Endothelial cell (in vitro differentiated cells): ENCODE measurements at regions not wholly inside any gene's neighbourhood (a gene's known extent, or its start where the extent isn't known, plus 50 kb on each side); places are given as distances from the start of the nearest gene placed in this dataset.
A peak's percentile ranks its signal among the peaks of the same experiment; 100 is the strongest.

Source experiments
- DNase-seq: peaks from one replicate; pipeline ENCODE4 v3.0.0; 2021; ENCODE audit warnings: low spot score
- H3K27ac Mint-ChIP-seq: one replicate; pipeline ENCODE4 v1.8.0; 2021; ENCODE audit warnings: mixed read lengths, inconsistent platforms; ENCODE audit not compliant: unreplicated experiment
- H3K27me3 Mint-ChIP-seq: one replicate; pipeline ENCODE4 v1.8.0; 2021; ENCODE audit warnings: mild to moderate bottlenecking, moderate library complexity, mixed read lengths, inconsistent platforms; ENCODE audit not compliant: unreplicated experiment
- H3K36me3 Mint-ChIP-seq: one replicate; pipeline ENCODE4 v1.8.0; 2021; ENCODE audit warnings: mild to moderate bottlenecking, low read depth, mixed read lengths, inconsistent platforms; ENCODE audit not compliant: unreplicated experiment
- H3K4me1 Mint-ChIP-seq: one replicate; pipeline ENCODE4 v1.8.0; 2021; ENCODE audit warnings: mild to moderate bottlenecking, mixed read lengths, inconsistent platforms; ENCODE audit not compliant: unreplicated experiment
- H3K4me3 Mint-ChIP-seq: one replicate; pipeline ENCODE4 v1.8.0; 2021; ENCODE audit warnings: mild to moderate bottlenecking, mixed read lengths, inconsistent platforms; ENCODE audit not compliant: unreplicated experiment
- H3K9me3 Mint-ChIP-seq: one replicate; pipeline ENCODE4 v1.8.0; 2021; ENCODE audit warnings: mixed read lengths, inconsistent platforms; ENCODE audit not compliant: unreplicated experiment
- TF ChIP-seq, protein P1 (sequence below): fragments of 200-600 bp; sonication (generic); IDR thresholded peaks from one replicate; pipeline ENCODE4 v1.5.0; 2021; ENCODE audit warnings: antibody characterized with exemption; ENCODE audit not compliant: unreplicated experiment

DNA sequence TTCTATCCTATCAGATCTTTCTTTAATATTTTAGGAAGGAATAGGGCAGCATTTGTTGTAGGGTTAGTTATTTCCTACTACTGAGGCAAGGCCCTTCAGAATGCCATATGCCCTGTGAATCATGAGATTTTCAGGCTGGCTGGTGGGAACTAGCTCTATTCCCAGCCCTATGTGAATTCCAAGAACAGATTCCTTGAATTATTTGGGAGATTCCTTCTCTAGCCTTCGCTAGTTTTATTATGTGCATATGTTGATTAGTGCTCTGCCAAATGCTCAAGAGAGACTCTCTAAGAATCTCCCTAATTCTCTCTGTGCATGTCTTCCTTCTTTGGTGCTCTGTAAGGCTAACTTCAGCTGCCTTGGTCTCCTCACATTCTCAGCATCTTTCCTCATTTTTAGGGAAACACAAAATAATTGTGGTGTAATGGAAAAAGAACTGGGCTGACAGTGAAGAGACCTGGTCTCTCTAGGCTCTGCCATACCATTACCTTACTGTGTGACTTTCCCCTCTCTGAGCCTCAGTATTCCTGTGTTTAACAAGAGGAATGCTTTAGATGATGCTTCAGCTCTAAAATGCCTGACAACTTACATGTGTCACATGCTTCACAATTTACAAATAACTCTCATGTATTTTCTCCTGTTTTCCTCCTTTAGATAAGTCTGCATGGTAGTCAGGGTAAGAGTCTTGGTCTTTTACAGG is 79.7 kb downstream of the VMA21 start:
- Mint-ChIP-seq H3K4me1 (no peaks in the 10 kb centered on the region), H3K27ac (no peak overlapping the region), H3K27me3 (no peaks in the 10 kb centered on the region), H3K36me3 (no peaks in the 10 kb centered on the region), H3K9me3 (no peaks in the 10 kb centered on the region), H3K4me3 (no peak overlapping the region)
- no peak for DNase-seq
- TF ChIP-seq, protein P1, sequence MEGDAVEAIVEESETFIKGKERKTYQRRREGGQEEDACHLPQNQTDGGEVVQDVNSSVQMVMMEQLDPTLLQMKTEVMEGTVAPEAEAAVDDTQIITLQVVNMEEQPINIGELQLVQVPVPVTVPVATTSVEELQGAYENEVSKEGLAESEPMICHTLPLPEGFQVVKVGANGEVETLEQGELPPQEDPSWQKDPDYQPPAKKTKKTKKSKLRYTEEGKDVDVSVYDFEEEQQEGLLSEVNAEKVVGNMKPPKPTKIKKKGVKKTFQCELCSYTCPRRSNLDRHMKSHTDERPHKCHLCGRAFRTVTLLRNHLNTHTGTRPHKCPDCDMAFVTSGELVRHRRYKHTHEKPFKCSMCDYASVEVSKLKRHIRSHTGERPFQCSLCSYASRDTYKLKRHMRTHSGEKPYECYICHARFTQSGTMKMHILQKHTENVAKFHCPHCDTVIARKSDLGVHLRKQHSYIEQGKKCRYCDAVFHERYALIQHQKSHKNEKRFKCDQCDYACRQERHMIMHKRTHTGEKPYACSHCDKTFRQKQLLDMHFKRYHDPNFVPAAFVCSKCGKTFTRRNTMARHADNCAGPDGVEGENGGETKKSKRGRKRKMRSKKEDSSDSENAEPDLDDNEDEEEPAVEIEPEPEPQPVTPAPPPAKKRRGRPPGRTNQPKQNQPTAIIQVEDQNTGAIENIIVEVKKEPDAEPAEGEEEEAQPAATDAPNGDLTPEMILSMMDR = no peak

DNA sequence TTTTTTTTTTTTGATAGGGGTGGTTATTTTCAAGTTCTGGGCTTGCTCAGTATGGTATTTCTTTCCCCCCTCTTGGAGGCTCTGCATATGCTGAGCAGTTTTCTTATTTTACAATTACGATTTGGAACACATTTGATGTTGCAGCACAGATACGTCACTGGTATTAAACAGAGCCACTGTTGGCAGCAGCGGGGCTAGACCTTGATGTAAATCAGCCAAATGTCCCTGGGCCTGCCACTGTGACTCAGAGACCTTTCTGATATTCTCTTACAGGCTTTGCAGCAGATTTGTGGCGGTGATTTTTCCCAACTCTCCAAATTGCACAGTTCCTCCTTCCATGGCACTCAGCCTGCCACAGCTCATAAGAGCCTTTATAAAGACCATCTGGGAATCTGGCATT is 81.1 kb downstream of the VMA21 start:
- H3K4me1 Mint-ChIP-seq = no peaks in the 10 kb centered on the region
- TF ChIP-seq, protein P1 = no peak
- no peak overlapping the region for H3K4me3 Mint-ChIP-seq
- no peak for DNase-seq
- no peak overlapping the region for H3K27ac Mint-ChIP-seq
- no peaks in the 10 kb centered on the region for H3K27me3 Mint-ChIP-seq
- no peaks in the 10 kb centered on the region for H3K36me3 Mint-ChIP-seq
- H3K9me3 Mint-ChIP-seq = no peaks in the 10 kb centered on the region

DNA sequence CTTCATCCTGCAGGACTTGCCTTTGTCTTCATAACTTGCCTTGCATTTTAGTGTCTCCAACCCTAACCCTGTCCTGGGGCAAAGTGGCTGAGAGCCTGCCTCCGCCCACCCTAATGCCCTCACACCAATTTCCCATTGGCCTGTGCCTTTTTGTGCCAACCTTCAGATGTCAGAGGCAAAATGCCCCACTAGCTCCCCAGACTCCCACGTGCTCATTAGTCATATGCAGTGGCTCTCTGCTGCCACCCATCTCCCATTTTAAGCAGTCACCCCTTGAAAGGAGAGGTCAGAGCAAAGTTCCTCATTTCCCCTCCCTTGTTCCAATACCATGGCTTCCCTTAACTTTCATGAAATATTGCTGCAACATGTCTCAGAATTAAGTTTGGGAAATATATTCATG is 74.8 kb upstream of the PASD1 start:
- Mint-ChIP-seq H3K36me3 (no peaks in the 10 kb centered on the region), H3K9me3 (no peaks in the 10 kb centered on the region), H3K27me3 (peaks cover 2% of the 10 kb centered on the region), H3K4me3 (no peak overlapping the region), H3K27ac (no peak overlapping the region), H3K4me1 (no peaks in the 10 kb centered on the region)
- no peak for DNase-seq
- TF ChIP-seq, protein P1 = peak; percentile 20

DNA sequence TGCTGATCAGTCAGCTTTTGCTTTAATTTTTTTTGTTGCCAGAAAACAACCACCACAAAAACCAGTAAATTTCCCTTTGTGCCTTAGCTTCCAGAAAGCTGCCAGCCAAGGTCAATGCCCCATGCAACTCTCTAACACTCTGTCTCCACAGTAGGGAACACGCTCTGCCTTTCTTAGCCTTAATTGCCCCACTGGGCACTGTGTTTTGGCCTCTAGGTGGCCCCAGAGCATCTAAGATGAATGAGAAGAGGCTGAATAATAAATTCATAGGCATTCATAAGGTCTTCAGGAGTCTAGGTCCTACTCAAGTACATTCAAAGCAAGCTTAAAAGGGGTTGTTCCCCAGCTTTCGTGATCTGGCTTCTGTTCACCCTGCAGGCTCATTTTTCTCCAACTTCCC is 57.7 kb upstream of the PASD1 start:
- Mint-ChIP-seq H3K27me3 (no peaks in the 10 kb centered on the region), H3K9me3 (no peaks in the 10 kb centered on the region), H3K4me3 (no peak overlapping the region), H3K36me3 (no peaks in the 10 kb centered on the region), H3K4me1 (no peaks in the 10 kb centered on the region), H3K27ac (no peak overlapping the region)
- DNase-seq = peak; percentile 36
- TF ChIP-seq, protein P1 = no peak

DNA sequence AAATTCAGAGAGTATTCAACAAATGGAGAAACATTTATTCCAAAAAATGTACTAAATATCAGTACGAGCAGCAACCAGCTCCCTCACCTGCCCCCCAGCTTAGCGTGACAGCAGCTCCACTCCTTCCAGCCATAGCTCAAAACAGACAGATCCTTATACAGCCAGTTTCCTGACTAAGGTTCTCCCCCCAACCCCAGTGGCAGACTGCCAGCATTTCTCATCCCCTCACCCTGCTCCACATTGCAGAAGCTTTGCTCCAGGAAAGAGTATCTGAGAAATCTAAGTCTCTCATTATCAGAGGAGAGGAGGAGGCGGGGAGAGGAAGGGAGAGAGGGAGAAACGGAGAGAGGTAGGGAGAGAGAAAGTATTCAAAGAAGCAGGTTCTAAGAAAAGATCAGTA is 53.3 kb upstream of the PASD1 start:
- no peak overlapping the region for H3K4me3 Mint-ChIP-seq
- no peaks in the 10 kb centered on the region for H3K4me1 Mint-ChIP-seq
- no peak overlapping the region for H3K27ac Mint-ChIP-seq
- peaks cover 2% of the 10 kb centered on the region for H3K27me3 Mint-ChIP-seq
- TF ChIP-seq, protein P1 = no peak
- no peaks in the 10 kb centered on the region for H3K36me3 Mint-ChIP-seq
- no peaks in the 10 kb centered on the region for H3K9me3 Mint-ChIP-seq
- no peak for DNase-seq
